Ovary (tissue), 7 donors: ENCODE measurements at regions not wholly inside any gene's neighbourhood (a gene's known extent, or its start where the extent isn't known, plus 50 kb on each side); places are given as distances from the start of the nearest gene placed in this dataset.

Experiments
- DNase-seq, 5 donors: peaks; one replicate each; pipeline ENCODE4 v3.0.0-alpha.2; 2019 to 2020
- H3K27ac ChIP-seq, 2 donors: fragments of 200-600 bp; one replicate each; pipeline versions ENCODE4 v1.5.1 to v1.8.0; 2019 to 2022
- H3K27me3 ChIP-seq: fragments of 200-600 bp; one replicate; pipeline ENCODE4 v1.8.0; 2022
- H3K36me3 ChIP-seq: fragments of 200-600 bp; sonication (generic); one replicate; pipeline ENCODE4 v1.5.1; 2019
- H3K4me1 ChIP-seq: one replicate; pipeline ENCODE4 v1.8.1; 2013; ENCODE audit warnings: mild to moderate bottlenecking, moderate library complexity; ENCODE audit not compliant: insufficient read depth
- H3K4me3 ChIP-seq: fragments of 200-600 bp; sonication (generic); one replicate; pipeline ENCODE4 v1.5.1; 2017
- H3K9me3 ChIP-seq, 2 donors: fragments of 200-600 bp in 1 of 2; sonication (generic) in 1 of 2; one replicate each; pipeline versions ENCODE4 v1.5.1 to v1.8.1; 2013 to 2019; ENCODE audit warnings: mild to moderate bottlenecking in 1 of 2, moderate library complexity in 1 of 2
- EP300 ChIP-seq: sonication (generic); formaldehyde crosslinking; IDR thresholded peaks from one replicate; pipeline ENCODE4 v1.6.1; 2017; ENCODE audit warnings: antibody characterized with exemption
- POLR2A ChIP-seq: fragments of 450-650 bp; IDR thresholded peaks from one replicate; pipeline ENCODE4 v1.6.1; 2017; ENCODE audit warnings: antibody characterized with exemption, mild to moderate bottlenecking, moderate library complexity
- WGBS, 3 donors: extraction: QIAGEN DNeasy Blood & Tissue Kit in 1 of 3; methylation state at CpG; one replicate each; pipeline versions ENCODE4 v1.1.5 to v1.1.7; 2013 to 2017; 5-methylcytosine and 5-hydroxymethylcytosine counted together
- intact Hi-C, 4 donors: fragments of 100-400 bp; cut with DNase I; formaldehyde crosslinking; loops; one replicate each; pipeline versions ENCODE4 v1.11.0 to v1.15.1; 2022 to 2023
- TF ChIP-seq, protein P1 (sequence below), 3 donors: fragments of 450-650 bp in 2 of 3; fragments of 200-600 bp in 1 of 3; IDR thresholded peaks; one replicate each; pipeline versions ENCODE4 v1.5.1 to v1.8.0; 2016 to 2022; ENCODE audit warnings: antibody characterized with exemption in 3 of 3, mild to moderate bottlenecking in 1 of 3
- donor health status: DM: no; HTN: no; CAD: no; lungs with moderate emphysema.
- donor health status: DM: no; HTN: no; CAD: no.
- donor health status: Bipolar disorder and iron deficiency.
- donor health status: DM: no; HTN: no; CAD: no.
- donor health status: DM: yes; HTN: yes; CAD: no.

DNA sequence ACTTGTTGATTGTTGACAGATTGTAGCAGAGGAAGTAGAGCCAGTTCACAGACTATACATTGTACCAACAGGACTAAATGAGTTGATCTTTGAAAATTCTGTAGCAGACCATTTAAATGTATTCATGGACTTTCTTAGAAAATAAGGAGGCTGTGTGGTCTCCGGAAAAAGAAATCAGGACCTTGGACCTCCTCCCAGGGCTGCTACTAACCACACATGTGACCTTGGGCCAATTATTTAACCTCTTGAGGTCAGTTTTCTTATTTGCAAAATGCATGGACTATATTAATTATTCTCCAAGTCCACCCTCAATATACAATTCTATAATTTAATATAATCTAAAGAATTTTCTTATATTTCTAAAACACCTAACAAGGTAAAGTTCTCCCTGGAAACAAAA, 492.0 kb upstream of the JAG1 start:
- Histone ChIP-seq H3K27me3 (no peaks in the 10 kb centered on the region), H3K4me1 (no peaks in the 10 kb centered on the region), H3K4me3 (no peak overlapping the region), H3K27ac (no peak overlapping the region), H3K36me3 (no peaks in the 10 kb centered on the region), H3K9me3 (no peaks in the 10 kb centered on the region)
- DNase-seq = no peak
- intact Hi-C loops = no loop called here
- TF ChIP-seq, protein P1, sequence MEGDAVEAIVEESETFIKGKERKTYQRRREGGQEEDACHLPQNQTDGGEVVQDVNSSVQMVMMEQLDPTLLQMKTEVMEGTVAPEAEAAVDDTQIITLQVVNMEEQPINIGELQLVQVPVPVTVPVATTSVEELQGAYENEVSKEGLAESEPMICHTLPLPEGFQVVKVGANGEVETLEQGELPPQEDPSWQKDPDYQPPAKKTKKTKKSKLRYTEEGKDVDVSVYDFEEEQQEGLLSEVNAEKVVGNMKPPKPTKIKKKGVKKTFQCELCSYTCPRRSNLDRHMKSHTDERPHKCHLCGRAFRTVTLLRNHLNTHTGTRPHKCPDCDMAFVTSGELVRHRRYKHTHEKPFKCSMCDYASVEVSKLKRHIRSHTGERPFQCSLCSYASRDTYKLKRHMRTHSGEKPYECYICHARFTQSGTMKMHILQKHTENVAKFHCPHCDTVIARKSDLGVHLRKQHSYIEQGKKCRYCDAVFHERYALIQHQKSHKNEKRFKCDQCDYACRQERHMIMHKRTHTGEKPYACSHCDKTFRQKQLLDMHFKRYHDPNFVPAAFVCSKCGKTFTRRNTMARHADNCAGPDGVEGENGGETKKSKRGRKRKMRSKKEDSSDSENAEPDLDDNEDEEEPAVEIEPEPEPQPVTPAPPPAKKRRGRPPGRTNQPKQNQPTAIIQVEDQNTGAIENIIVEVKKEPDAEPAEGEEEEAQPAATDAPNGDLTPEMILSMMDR (IDR thresholded peaks at IDR 0.05) = no peak
- TF ChIP-seq EP300 = no peak
- TF ChIP-seq POLR2A = no peak
- WGBS, 3 donors = 6 to 15% (median 8%) methylated on average over 1 of the region's 1 CpG

DNA sequence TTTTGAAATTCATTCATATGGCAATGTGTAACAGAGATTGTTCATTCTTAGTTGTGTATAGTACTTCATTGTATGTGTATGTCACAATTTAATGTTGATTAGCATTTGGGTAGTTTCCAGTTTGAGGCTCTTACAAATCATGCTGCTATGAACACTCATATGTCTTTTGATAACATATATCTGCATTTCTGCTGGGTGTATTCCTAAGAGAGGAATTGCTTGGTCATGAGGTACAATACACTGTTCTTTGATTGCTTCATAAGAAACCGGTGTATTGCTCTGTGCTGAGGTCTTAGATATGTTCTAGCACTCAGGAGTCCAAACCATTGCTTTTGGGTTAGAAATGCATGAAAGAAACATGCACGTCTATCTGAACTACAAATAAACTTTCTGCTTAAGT, 492.9 kb upstream of the JAG1 start:
- Histone ChIP-seq H3K36me3 (no peaks in the 10 kb centered on the region), H3K4me1 (no peaks in the 10 kb centered on the region), H3K9me3 (no peaks in the 10 kb centered on the region), H3K27ac (no peak overlapping the region), H3K4me3 (no peak overlapping the region), H3K27me3 (no peaks in the 10 kb centered on the region)
- WGBS, 3 donors = 78 to 87% (median 83%) methylated on average over 2 of the region's 2 CpGs
- no peak for DNase-seq
- intact Hi-C loops = no loop called here
- TF ChIP-seq EP300 = no peak
- no peak for TF ChIP-seq POLR2A
- TF ChIP-seq, protein P1 (IDR thresholded peaks at IDR 0.05) = no peak

DNA sequence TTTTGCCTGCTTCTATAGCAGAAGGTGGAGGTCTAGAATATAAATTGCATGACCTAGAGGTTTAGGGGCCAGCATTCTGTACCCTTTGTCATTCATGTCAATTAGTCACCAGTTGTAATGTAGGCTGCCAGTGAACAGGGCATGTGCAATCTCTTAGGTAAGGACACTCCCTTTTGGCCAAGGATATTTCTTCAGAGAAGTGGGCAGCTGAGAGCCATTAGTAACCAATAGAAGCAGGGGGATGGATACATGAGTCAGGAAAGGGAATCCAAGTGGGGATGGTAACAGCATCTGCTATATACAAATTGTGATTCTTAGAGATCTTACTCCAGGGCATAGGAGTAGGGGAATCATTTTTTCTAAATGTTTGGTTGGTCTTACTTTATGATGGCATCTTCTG, 494.2 kb upstream of the JAG1 start:
- Histone ChIP-seq H3K4me1 (no peaks in the 10 kb centered on the region), H3K9me3 (no peaks in the 10 kb centered on the region), H3K27ac (no peak overlapping the region), H3K27me3 (no peaks in the 10 kb centered on the region), H3K36me3 (no peaks in the 10 kb centered on the region), H3K4me3 (no peak overlapping the region)
- DNase-seq = no peak
- intact Hi-C loops = no loop called here
- TF ChIP-seq POLR2A = no peak
- no peak for TF ChIP-seq EP300
- TF ChIP-seq, protein P1 (IDR thresholded peaks at IDR 0.05) = no peak

DNA sequence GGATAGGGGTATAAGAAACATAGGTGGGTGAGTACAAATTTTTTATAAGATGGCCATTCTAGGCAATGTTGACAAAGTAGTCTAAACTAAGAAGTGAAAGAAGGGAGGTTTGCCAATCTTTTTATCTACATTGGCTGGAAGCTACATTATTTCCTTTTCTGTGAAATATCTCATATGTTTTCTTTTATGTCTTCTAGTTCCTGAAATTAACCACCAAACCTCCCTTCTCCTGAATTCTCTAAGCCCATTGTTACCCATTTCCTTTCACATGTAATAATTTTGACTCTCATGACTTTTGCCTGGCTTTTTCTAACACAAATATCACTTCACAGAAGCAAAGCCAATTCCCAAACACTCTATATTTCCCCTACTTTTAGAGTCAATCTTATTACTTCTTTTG, 496.2 kb upstream of the JAG1 start:
- no peaks in the 10 kb centered on the region for H3K36me3 ChIP-seq
- H3K27me3 ChIP-seq = no peaks in the 10 kb centered on the region
- H3K4me3 ChIP-seq = no peak overlapping the region
- H3K27ac ChIP-seq = no peak overlapping the region
- TF ChIP-seq, protein P1 (IDR thresholded peaks at IDR 0.05) = no peak
- TF ChIP-seq EP300 = no peak
- TF ChIP-seq POLR2A = no peak
- DNase-seq = no peak
- H3K4me1 ChIP-seq = no peaks in the 10 kb centered on the region
- intact Hi-C loops = no loop called here
- H3K9me3 ChIP-seq = no peaks in the 10 kb centered on the region

DNA sequence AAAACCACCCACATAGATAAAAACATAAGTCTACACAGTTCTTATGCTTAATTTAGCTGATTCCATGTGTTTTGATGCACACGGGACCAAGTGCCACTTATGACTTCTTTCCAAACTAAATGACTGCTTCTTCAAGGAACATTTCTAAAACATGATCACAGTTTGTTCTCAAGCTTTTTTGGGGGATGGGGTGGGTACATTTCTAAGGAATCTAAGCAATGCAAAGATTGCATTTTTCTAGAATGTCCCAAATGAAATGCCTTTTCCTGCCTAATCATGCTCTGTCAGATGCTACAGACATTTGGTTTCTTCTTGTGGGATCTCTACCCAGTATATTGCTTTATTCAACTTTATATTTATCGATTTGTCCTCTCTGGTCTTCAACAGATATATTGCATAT, 496.8 kb upstream of the JAG1 start:
- no peaks in the 10 kb centered on the region for H3K27me3 ChIP-seq
- no peaks in the 10 kb centered on the region for H3K4me1 ChIP-seq
- no peak overlapping the region for H3K4me3 ChIP-seq
- 53 to 63% (median 56%) methylated on average over 2 of the region's 2 CpGs for WGBS, 3 donors
- no peak for DNase-seq
- intact Hi-C loops = no loop called here
- H3K27ac ChIP-seq = no peak overlapping the region
- H3K9me3 ChIP-seq = no peaks in the 10 kb centered on the region
- TF ChIP-seq EP300 (no peak), POLR2A (no peak)
- TF ChIP-seq, protein P1 (IDR thresholded peaks at IDR 0.05) = no peak
- no peaks in the 10 kb centered on the region for H3K36me3 ChIP-seq
